CD4-positive, alpha-beta T cell (primary cell): ENCODE measurements at regions not wholly inside any gene's neighbourhood (a gene's known extent, or its start where the extent isn't known, plus 50 kb on each side); places are given as distances from the start of the nearest gene placed in this dataset.

ENCODE experiments used
- ATAC-seq: fragments of 200-7000 bp; cut with Tn5 transposase; one replicate; pipeline ENCODE4 v1.10.0; 2022; ENCODE audit warnings: mild to moderate bottlenecking; ENCODE audit not compliant: poor library complexity
- CTCF ChIA-PET: fragments of 350-600 bp; sonication (Branson Sonifier 250); formaldehyde crosslinking; loops from one replicate; lab custom pipeline; 2021; ENCODE audit warnings: antibody characterized with exemption, inconsistent platforms; lab: Charles Lee
- POLR2A ChIA-PET: fragments of 350-600 bp; sonication (Branson Sonifier 250); formaldehyde crosslinking; loops from one replicate; lab custom pipeline; 2021; ENCODE audit warnings: antibody characterized with exemption, inconsistent platforms; lab: Charles Lee
- DNase-seq, 14 experiments: peaks; one replicate each; pipeline ENCODE4 v3.0.0-alpha.2; 2013 to 2020; ENCODE audit warnings: mixed read lengths in 2 of 14
- H3K27ac ChIP-seq, 2 donors: one replicate each; pipeline versions ENCODE4 v1.5.1 to v1.7.0; 2013; ENCODE audit warnings: low read length in 2 of 2, low read depth in 1 of 2, mild to moderate bottlenecking in 1 of 2
- H3K27me3 ChIP-seq, 2 experiments: 1 replicate in 1 of 2; 2 replicates in 1 of 2; pipeline versions ENCODE4 v1.6.1 to v1.7.0; 2013; ENCODE audit warnings: low read length in 2 of 2, control low read depth in 1 of 2, mild to moderate bottlenecking in 1 of 2, moderate library complexity in 1 of 2; ENCODE audit not compliant: insufficient read depth in 2 of 2, control insufficient read depth in 1 of 2
- H3K36me3 ChIP-seq: one replicate; pipeline ENCODE4 v1.6.1; 2013; ENCODE audit warnings: low read length, control low read depth; ENCODE audit not compliant: insufficient read depth
- H3K4me1 ChIP-seq: one replicate; pipeline ENCODE4 v1.6.1; 2013; ENCODE audit warnings: low read length, control low read depth; ENCODE audit not compliant: insufficient read depth
- H3K4me3 ChIP-seq: one replicate; pipeline ENCODE4 v1.5.1; 2013; ENCODE audit warnings: mild to moderate bottlenecking, low read length, moderate library complexity
- H3K9me3 ChIP-seq, 2 experiments: 1 replicate in 1 of 2; 2 replicates in 1 of 2; pipeline versions ENCODE4 v1.6.1 to v1.7.0; 2013; ENCODE audit warnings: low read length in 2 of 2, mild to moderate bottlenecking in 2 of 2, control low read depth in 1 of 2, moderate library complexity in 1 of 2; ENCODE audit not compliant: control insufficient read depth in 1 of 2, insufficient read depth in 1 of 2
- H3K27ac Mint-ChIP-seq: one replicate; pipeline ENCODE4 v1.8.0; 2020; ENCODE audit warnings: mixed read lengths
- H3K27me3 Mint-ChIP-seq: one replicate; pipeline ENCODE4 v1.8.0; 2021; ENCODE audit warnings: mixed read lengths
- H3K36me3 Mint-ChIP-seq: one replicate; pipeline ENCODE4 v1.8.0; 2021; ENCODE audit warnings: low read depth, mixed read lengths
- H3K4me1 Mint-ChIP-seq: one replicate; pipeline ENCODE4 v1.8.0; 2021; ENCODE audit warnings: low read depth, mixed read lengths
- H3K4me3 Mint-ChIP-seq: one replicate; pipeline ENCODE4 v1.8.0; 2020; ENCODE audit warnings: mild to moderate bottlenecking, mixed read lengths
- H3K9me3 Mint-ChIP-seq: one replicate; pipeline ENCODE4 v1.8.0; 2020; ENCODE audit warnings: mixed read lengths
- CTCF ChIP-seq: fragments of 200-600 bp; IDR thresholded peaks from one replicate; pipeline ENCODE4 v1.8.0; 2022; ENCODE audit warnings: antibody characterized with exemption, mild to moderate bottlenecking
- intact Hi-C, 2 experiments: fragments of 100-400 bp; cut with DNase I in 1 of 2; cut with micrococcal nuclease in 1 of 2; formaldehyde crosslinking; loops; one replicate each; pipeline versions ENCODE4 v1.15.1 to v1.9.0; 2023 to 2025; cut with DNase I, micrococcal nuclease

GRCh38 chr2:133787651-133788050, 219.4 kb upstream of the NCKAP5 start:
- intact Hi-C loops: loop anchor here in 1 of 2 experiments (10.0 kb wide), 1 partner anchor 1243 kb away; no protein-coding TSS in a partner anchor
- H3K9me3 ChIP-seq: no peaks in the 10 kb centered on the region
- H3K36me3 ChIP-seq: no peaks in the 10 kb centered on the region

GRCh38 chr2:133788386-133788785, 220.1 kb upstream of the NCKAP5 start:
- Mint-ChIP-seq H3K4me1 (no peaks in the 10 kb centered on the region), H3K9me3 (peaks cover 4% of the 10 kb centered on the region), H3K27me3 (peaks cover 12% of the 10 kb centered on the region), H3K4me3 (no peak overlapping the region), H3K36me3 (no peaks in the 10 kb centered on the region), H3K27ac (no peak overlapping the region)
- Histone ChIP-seq H3K4me3 (no peak overlapping the region), H3K27ac (no peak overlapping the region), H3K4me1 (no peaks in the 10 kb centered on the region), H3K9me3 (no peaks in the 10 kb centered on the region), H3K36me3 (no peaks in the 10 kb centered on the region), H3K27me3 (peaks cover 3 to 5% of the 10 kb centered on the region in 2 experiments)
- ATAC-seq: no peak
- DNase-seq: no peak
- POLR2A ChIA-PET: no interaction called here
- CTCF ChIA-PET: no interaction called here
- TF ChIP-seq CTCF: no peak
- intact Hi-C loops: loop anchor here in 1 of 2 experiments (10.0 kb wide), 1 partner anchor 1244 kb away; no protein-coding TSS in a partner anchor

More at GRCh38 chr2:133787651-133788050, 219.4 kb upstream of the NCKAP5 start:
- Histone ChIP-seq H3K4me1 (no peaks in the 10 kb centered on the region), H3K4me3 (no peak overlapping the region), H3K27me3 (peaks cover 3 to 5% of the 10 kb centered on the region in 2 experiments), H3K27ac (no peak overlapping the region)
- Mint-ChIP-seq H3K9me3 (no peaks in the 10 kb centered on the region), H3K4me1 (no peaks in the 10 kb centered on the region), H3K27me3 (peaks cover 12% of the 10 kb centered on the region), H3K27ac (no peak overlapping the region), H3K4me3 (no peak overlapping the region), H3K36me3 (no peaks in the 10 kb centered on the region)
- TF ChIP-seq CTCF: no peak
- DNase-seq: no peak
- no peak for ATAC-seq
- POLR2A ChIA-PET: no interaction called here
- CTCF ChIA-PET: no interaction called here

- ChIA-PET CTCF (no interaction called here), POLR2A (no interaction called here)
- H3K27ac ChIP-seq: no peak overlapping the region
- peaks cover 0 to 9% of the 10 kb centered on the region in 2 experiments for H3K9me3 ChIP-seq
- intact Hi-C loops: loop anchor here in 1 of 2 experiments (10.0 kb wide), 1 partner anchor 1245 kb away; no protein-coding TSS in a partner anchor
- H3K4me3 ChIP-seq: no peak overlapping the region
- no peak for ATAC-seq
- H3K36me3 ChIP-seq: no peaks in the 10 kb centered on the region
- H3K4me1 ChIP-seq: no peaks in the 10 kb centered on the region
- Mint-ChIP-seq H3K4me3 (no peak overlapping the region), H3K4me1 (no peaks in the 10 kb centered on the region), H3K36me3 (no peaks in the 10 kb centered on the region), H3K27me3 (peaks cover 12% of the 10 kb centered on the region), H3K27ac (no peak overlapping the region), H3K9me3 (peaks cover 14% of the 10 kb centered on the region)
- no peak for TF ChIP-seq CTCF
- peaks cover 3 to 5% of the 10 kb centered on the region in 2 experiments for H3K27me3 ChIP-seq
- DNase-seq: no peak
These were observed 221.5 kb upstream of the NCKAP5 start for GRCh38 chr2:133789743-133790142.
